HEK293 (cell line): ENCODE measurements at regions not wholly inside any gene's neighbourhood (a gene's known extent, or its start where the extent isn't known, plus 50 kb on each side); places are given as distances from the start of the nearest gene placed in this dataset.

Experiments used
- IKZF3 ChIP-seq: fragments of 450-650 bp; IDR thresholded peaks from 2 replicates; pipeline ENCODE4 v1.5.0; 2018; ENCODE audit warnings: missing biosample characterization, mild to moderate bottlenecking, missing genetic modification characterization, moderate library complexity
- SALL2 ChIP-seq: fragments of 450-650 bp; formaldehyde crosslinking; IDR thresholded peaks from 2 replicates; pipeline ENCODE4 v1.5.0; 2017; ENCODE audit warnings: missing biosample characterization, mild to moderate bottlenecking, missing genetic modification characterization, borderline replicate concordance
- SP7 ChIP-seq: fragments of 450-650 bp; formaldehyde crosslinking; IDR thresholded peaks from 2 replicates; pipeline ENCODE4 v1.5.1; 2016; ENCODE audit warnings: missing biosample characterization, missing genetic modification characterization
- ZBTB8A ChIP-seq: fragments of 450-650 bp; formaldehyde crosslinking; IDR thresholded peaks from 2 replicates; pipeline ENCODE4 v1.5.1; 2016; ENCODE audit warnings: missing biosample characterization, missing genetic modification characterization
- ZNF23 ChIP-seq: fragments of 450-650 bp; formaldehyde crosslinking; IDR thresholded peaks from 2 replicates; pipeline ENCODE4 v1.5.1; 2016; ENCODE audit warnings: missing biosample characterization, missing genetic modification characterization, borderline replicate concordance
- ZNF274 ChIP-seq, 2 experiments: fragments of 200-500 bp in 1 of 2; fragments of 450-650 bp in 1 of 2; sonication (Bioruptor generic) in 1 of 2; formaldehyde crosslinking in 1 of 2; IDR thresholded peaks; 2 replicates each; pipeline versions ENCODE4 v1.5.1 to v1.6.1; 2014 to 2016; ENCODE audit warnings: borderline replicate concordance in 1 of 2, inconsistent platforms in 1 of 2, low read length in 1 of 2, missing biosample characterization in 1 of 2, missing genetic modification characterization in 1 of 2
- TF ChIP-seq, protein P1 (sequence below): IDR thresholded peaks from 2 replicates; pipeline ENCODE4 v1.6.1; 2011; ENCODE audit warnings: mild to moderate bottlenecking, low read depth, low read length, borderline replicate concordance
- TF ChIP-seq, protein P2 (sequence below): fragments of 450-650 bp; formaldehyde crosslinking; IDR thresholded peaks from 2 replicates; pipeline ENCODE4 v1.5.1; 2016; ENCODE audit warnings: missing biosample characterization, missing genetic modification characterization
- TF ChIP-seq, protein P3 (sequence below): sonication (generic); formaldehyde crosslinking; IDR thresholded peaks from 2 replicates; pipeline ENCODE4 v1.8.1; 2022; ENCODE audit warnings: mild to moderate bottlenecking, moderate library complexity, missing genetic modification reagents
- TF ChIP-seq, protein P4 (sequence below): fragments of 450-650 bp; formaldehyde crosslinking; IDR thresholded peaks from 2 replicates; pipeline ENCODE4 v1.5.1; 2016; ENCODE audit warnings: missing biosample characterization, missing genetic modification characterization, low read depth
- TF ChIP-seq, protein P5 (sequence below): fragments of 450-650 bp; formaldehyde crosslinking; IDR thresholded peaks from 2 replicates; pipeline ENCODE4 v1.5.1; 2016; ENCODE audit warnings: missing biosample characterization, missing genetic modification characterization
- TF ChIP-seq, protein P6 (sequence below): fragments of 450-650 bp; formaldehyde crosslinking; IDR thresholded peaks from 2 replicates; pipeline ENCODE4 v1.5.1; 2016; ENCODE audit warnings: missing biosample characterization, missing genetic modification characterization

DNA sequence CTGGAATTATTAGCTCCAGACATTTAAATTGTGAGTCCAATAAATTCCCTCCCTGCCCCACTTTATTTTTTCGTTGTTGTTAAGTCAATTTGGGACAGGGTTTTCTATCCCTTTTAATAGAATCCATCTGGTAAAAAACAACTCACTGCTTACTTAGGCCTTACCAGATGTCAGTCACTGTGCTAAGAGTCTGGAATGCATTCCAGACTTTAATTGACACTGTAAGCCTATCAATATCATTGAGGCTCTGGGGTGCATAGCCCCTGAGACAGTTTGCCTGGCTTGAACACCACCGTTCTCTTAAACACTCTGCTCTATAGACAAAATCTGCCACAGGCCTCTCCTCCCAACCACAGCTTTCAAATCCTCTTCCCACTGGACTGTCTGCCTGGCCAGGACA, 175.9 kb downstream of the NSG2 start:
- TF ChIP-seq, protein P1, sequence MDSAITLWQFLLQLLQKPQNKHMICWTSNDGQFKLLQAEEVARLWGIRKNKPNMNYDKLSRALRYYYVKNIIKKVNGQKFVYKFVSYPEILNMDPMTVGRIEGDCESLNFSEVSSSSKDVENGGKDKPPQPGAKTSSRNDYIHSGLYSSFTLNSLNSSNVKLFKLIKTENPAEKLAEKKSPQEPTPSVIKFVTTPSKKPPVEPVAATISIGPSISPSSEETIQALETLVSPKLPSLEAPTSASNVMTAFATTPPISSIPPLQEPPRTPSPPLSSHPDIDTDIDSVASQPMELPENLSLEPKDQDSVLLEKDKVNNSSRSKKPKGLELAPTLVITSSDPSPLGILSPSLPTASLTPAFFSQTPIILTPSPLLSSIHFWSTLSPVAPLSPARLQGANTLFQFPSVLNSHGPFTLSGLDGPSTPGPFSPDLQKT = no peak
- TF ChIP-seq, protein P2, sequence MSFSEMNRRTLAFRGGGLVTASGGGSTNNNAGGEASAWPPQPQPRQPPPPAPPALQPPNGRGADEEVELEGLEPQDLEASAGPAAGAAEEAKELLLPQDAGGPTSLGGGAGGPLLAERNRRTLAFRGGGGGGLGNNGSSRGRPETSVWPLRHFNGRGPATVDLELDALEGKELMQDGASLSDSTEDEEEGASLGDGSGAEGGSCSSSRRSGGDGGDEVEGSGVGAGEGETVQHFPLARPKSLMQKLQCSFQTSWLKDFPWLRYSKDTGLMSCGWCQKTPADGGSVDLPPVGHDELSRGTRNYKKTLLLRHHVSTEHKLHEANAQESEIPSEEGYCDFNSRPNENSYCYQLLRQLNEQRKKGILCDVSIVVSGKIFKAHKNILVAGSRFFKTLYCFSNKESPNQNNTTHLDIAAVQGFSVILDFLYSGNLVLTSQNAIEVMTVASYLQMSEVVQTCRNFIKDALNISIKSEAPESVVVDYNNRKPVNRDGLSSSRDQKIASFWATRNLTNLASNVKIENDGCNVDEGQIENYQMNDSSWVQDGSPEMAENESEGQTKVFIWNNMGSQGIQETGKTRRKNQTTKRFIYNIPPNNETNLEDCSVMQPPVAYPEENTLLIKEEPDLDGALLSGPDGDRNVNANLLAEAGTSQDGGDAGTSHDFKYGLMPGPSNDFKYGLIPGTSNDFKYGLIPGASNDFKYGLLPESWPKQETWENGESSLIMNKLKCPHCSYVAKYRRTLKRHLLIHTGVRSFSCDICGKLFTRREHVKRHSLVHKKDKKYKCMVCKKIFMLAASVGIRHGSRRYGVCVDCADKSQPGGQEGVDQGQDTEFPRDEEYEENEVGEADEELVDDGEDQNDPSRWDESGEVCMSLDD (tag by site-specific recombination) = no peak
- TF ChIP-seq, protein P3, sequence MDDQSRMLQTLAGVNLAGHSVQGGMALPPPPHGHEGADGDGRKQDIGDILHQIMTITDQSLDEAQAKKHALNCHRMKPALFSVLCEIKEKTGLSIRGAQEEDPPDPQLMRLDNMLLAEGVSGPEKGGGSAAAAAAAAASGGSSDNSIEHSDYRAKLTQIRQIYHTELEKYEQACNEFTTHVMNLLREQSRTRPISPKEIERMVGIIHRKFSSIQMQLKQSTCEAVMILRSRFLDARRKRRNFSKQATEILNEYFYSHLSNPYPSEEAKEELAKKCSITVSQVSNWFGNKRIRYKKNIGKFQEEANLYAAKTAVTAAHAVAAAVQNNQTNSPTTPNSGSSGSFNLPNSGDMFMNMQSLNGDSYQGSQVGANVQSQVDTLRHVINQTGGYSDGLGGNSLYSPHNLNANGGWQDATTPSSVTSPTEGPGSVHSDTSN = no peak
- TF ChIP-seq SP7 (tag by site-specific recombination) = no peak
- TF ChIP-seq, protein P4, sequence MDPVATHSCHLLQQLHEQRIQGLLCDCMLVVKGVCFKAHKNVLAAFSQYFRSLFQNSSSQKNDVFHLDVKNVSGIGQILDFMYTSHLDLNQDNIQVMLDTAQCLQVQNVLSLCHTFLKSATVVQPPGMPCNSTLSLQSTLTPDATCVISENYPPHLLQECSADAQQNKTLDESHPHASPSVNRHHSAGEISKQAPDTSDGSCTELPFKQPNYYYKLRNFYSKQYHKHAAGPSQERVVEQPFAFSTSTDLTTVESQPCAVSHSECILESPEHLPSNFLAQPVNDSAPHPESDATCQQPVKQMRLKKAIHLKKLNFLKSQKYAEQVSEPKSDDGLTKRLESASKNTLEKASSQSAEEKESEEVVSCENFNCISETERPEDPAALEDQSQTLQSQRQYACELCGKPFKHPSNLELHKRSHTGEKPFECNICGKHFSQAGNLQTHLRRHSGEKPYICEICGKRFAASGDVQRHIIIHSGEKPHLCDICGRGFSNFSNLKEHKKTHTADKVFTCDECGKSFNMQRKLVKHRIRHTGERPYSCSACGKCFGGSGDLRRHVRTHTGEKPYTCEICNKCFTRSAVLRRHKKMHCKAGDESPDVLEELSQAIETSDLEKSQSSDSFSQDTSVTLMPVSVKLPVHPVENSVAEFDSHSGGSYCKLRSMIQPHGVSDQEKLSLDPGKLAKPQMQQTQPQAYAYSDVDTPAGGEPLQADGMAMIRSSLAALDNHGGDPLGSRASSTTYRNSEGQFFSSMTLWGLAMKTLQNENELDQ (tag by site-specific recombination) = no peak
- TF ChIP-seq, protein P5, sequence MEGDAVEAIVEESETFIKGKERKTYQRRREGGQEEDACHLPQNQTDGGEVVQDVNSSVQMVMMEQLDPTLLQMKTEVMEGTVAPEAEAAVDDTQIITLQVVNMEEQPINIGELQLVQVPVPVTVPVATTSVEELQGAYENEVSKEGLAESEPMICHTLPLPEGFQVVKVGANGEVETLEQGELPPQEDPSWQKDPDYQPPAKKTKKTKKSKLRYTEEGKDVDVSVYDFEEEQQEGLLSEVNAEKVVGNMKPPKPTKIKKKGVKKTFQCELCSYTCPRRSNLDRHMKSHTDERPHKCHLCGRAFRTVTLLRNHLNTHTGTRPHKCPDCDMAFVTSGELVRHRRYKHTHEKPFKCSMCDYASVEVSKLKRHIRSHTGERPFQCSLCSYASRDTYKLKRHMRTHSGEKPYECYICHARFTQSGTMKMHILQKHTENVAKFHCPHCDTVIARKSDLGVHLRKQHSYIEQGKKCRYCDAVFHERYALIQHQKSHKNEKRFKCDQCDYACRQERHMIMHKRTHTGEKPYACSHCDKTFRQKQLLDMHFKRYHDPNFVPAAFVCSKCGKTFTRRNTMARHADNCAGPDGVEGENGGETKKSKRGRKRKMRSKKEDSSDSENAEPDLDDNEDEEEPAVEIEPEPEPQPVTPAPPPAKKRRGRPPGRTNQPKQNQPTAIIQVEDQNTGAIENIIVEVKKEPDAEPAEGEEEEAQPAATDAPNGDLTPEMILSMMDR (tag by site-specific recombination) = no peak
- no peak for TF ChIP-seq ZNF274 (IDR thresholded peaks at IDR 0.05; ENCODE audit: low read length)
- TF ChIP-seq ZNF274 (tag by site-specific recombination; IDR thresholded peaks at IDR 0.05; ENCODE audit: borderline replicate concordance) = no peak
- TF ChIP-seq, protein P6, sequence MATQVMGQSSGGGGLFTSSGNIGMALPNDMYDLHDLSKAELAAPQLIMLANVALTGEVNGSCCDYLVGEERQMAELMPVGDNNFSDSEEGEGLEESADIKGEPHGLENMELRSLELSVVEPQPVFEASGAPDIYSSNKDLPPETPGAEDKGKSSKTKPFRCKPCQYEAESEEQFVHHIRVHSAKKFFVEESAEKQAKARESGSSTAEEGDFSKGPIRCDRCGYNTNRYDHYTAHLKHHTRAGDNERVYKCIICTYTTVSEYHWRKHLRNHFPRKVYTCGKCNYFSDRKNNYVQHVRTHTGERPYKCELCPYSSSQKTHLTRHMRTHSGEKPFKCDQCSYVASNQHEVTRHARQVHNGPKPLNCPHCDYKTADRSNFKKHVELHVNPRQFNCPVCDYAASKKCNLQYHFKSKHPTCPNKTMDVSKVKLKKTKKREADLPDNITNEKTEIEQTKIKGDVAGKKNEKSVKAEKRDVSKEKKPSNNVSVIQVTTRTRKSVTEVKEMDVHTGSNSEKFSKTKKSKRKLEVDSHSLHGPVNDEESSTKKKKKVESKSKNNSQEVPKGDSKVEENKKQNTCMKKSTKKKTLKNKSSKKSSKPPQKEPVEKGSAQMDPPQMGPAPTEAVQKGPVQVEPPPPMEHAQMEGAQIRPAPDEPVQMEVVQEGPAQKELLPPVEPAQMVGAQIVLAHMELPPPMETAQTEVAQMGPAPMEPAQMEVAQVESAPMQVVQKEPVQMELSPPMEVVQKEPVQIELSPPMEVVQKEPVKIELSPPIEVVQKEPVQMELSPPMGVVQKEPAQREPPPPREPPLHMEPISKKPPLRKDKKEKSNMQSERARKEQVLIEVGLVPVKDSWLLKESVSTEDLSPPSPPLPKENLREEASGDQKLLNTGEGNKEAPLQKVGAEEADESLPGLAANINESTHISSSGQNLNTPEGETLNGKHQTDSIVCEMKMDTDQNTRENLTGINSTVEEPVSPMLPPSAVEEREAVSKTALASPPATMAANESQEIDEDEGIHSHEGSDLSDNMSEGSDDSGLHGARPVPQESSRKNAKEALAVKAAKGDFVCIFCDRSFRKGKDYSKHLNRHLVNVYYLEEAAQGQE (tag by site-specific recombination) = no peak
- no peak for TF ChIP-seq ZNF23 (tag by site-specific recombination)
- TF ChIP-seq ZBTB8A (tag by site-specific recombination) = no peak
- no peak for TF ChIP-seq SALL2 (tag by site-specific recombination)
- no peak for TF ChIP-seq IKZF3 (tag by site-specific recombination)
